Kidney capillary endothelial cell (primary cell): ENCODE measurements at regions not wholly inside any gene's neighbourhood (a gene's known extent, or its start where the extent isn't known, plus 50 kb on each side); places are given as distances from the start of the nearest gene placed in this dataset.

Experiments
- DNase-seq: peaks from one replicate; pipeline ENCODE4 v3.0.0-alpha.2; 2018; ENCODE audit warnings: low spot score

- no peak for DNase-seq
Observed at GRCh38 chr20:52637201-52637600, 335.0 kb upstream of the TSHZ2 start.

- DNase-seq = no peak
Observed at GRCh38 chr20:52631469-52631868, 340.7 kb upstream of the TSHZ2 start.

DNA sequence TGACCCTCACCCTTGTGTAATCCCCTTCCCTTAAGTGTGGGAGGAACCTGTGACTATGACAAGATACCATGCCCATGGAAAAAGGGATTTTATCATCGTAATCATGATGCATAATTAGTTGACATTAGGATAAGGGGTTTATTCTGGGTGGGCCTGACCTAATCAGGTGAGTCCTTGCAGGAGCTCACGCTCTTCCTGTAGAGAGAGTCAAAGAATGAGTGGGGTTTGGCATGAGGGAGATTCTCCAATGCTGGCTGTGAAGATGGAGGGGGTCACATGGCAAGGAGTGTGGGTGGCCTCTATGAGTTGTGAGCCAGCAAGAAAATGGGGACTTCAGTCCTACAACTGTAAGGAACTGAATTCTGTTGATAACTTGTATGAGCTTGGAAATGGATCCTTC, 342.0 kb upstream of the TSHZ2 start:
- DNase-seq = no peak

- no peak for DNase-seq
Observed at GRCh38 chr20:52624281-52624680, 347.9 kb upstream of the TSHZ2 start.

DNA sequence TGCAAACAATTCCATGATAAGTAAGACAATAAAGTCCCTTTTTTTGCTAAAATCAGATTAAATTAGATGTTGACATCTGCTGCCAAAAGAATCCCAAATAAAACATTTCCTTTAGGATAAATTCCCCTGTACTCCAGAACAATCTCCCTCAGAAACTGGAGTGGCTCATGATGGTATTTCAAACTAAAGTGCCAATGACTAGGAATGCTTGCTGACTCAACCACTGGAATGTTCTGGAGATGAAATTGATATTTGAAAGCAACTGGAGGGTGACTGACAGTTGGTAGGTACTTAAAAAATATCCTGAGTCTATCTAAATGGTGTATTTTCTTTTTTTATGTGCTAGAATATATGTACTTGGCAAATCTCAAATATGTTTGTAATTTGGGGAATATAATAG, 350.1 kb upstream of the TSHZ2 start:
- DNase-seq = peak; percentile 4

- no peak for DNase-seq
Observed at GRCh38 chr20:52621401-52621800, 350.8 kb upstream of the TSHZ2 start.

GRCh38 chr20:52619671-52620070, 352.5 kb upstream of the TSHZ2 start:
- DNase-seq = no peak

GRCh38 chr20:52619101-52619500, 353.1 kb upstream of the TSHZ2 start:
- no peak for DNase-seq

GRCh38 chr20:52616629-52617028, 355.5 kb upstream of the TSHZ2 start:
- no peak for DNase-seq

GRCh38 chr20:52614051-52614863, 357.9 kb upstream of the TSHZ2 start:
- peak; percentile 42 for DNase-seq

GRCh38 chr20:52612046-52612632, 360.0 kb upstream of the TSHZ2 start:
- no peak for DNase-seq

DNA sequence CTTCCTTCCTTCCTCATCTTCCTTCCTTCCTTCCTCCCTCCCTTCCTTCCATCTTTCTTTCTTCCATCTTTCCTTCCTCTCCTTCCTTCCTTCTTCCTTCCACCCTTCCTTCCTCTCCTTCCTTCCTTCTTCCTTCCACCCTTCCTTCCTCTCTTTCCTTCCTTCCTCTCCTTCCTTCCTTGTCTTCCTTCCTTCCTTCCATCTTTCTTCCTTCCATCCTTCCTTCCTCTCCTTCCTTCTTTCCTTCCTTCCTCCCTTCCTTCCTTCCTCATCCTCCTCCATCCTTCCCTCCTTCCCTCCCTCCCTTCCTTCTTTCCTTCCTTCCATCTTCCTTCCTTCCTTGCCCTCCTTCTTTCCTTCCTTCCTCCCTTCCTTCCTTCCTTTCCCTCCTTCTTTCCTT, 361.4 kb upstream of the TSHZ2 start:
- no peak for DNase-seq

DNA sequence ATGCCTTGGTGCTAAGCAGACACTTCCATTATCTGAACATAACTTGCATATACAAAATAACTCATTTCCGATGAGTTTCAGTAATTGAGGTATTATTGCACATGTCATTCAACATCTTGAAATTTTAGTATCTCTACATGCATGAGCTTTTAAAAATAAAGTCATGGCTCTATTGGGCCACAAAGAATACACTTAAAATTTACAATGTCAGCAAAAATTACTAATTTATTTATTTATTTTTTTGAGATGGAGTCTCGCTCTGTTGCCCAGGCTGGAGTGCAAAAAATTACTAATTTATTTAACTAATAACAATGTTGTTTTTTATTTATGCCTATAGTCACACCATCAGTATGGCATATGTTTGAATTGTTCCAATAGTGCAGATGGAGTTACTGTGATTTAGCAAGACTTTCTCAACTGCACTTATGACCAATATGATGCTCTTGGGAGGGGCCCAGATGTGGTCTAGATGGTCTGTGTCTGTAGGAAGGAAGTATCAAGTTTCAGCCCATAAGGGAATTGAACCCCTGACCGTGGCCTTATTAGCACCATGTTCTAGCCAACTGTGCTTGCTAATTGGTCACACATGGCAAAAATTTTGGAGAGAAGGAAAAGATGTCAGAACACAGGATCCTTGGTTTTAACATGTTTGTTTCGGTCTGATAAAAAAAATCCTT, 370.7 kb upstream of the TSHZ2 start:
- no peak for DNase-seq

- no peak for DNase-seq
Observed at GRCh38 chr20:52596256-52596655, 375.9 kb upstream of the TSHZ2 start.

DNA sequence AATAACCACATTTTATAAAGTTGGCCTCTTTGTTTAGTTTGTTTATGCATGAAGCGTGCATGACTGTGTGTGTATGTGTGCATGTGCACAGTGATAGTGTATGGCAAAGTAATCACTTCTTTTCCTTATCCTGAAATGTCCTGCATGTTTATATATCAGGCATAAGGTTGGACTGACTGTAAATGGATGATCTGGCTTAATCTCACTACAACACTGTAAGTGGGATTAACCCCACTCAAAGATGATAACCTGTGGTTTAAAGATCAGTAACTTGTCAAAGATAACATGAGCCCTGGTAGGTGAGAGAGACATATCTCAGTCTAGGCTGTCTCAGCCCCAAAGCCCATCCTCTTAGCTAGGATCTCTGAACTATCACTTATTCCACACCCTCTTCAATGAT, 376.6 kb upstream of the TSHZ2 start:
- DNase-seq = no peak

DNA sequence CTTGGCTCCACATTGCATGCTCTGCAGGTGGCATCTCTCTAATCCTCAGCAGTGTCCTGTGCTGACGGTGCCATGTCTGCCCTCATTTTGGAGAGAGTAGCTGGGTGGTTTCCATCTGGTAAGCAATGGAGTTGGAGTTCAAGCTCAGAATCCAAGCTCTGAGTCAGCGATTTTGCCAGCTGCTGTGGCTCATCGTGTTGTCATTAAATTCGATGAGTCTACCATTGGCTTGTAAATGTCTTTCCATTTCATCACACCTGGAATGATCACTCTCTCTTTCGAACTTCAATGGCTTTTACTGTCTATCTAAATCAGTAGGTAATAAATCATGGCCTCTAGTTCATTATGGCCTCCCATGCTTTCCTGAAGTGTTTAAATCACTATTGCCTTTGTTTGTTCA, 378.5 kb upstream of the TSHZ2 start:
- no peak for DNase-seq

DNA sequence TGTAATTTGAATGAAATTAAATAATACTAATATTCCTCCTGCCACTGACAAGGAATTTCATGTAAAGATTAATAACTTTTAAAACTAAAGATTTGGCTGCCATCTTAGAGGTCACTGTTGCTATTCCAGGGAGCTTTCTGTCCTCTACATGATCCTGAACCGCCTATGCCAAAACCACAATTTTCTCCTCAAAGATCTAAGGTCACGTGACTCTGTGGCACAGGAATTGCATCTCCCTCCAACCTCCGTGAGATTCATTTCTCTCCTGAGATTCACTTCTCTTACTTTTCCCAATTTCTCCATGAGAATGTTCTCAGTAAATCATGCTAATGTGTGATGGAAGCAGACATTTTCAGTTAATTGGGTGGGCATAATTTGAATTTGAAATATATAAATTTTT, 379.6 kb upstream of the TSHZ2 start:
- DNase-seq = no peak

DNA sequence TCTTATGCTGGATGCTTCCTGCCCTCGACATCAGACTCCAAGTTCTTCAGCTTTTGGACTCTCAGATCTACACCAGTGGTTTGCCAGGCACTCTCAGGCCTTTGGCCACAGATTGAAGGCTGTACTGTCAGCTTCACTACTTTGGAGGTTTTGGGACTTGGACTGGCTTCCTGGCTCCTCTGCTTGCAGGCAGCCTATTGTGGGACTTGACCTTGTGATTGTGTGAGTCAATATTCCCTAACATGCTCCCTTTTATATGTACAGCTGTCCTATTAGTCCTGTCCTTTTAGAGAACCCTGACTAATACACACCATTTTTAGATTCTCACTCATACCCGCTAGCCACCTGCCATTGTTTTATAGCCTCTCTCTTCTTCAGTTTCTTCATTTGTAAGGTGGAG, 382.1 kb upstream of the TSHZ2 start:
- peak; percentile 8 for DNase-seq

DNA sequence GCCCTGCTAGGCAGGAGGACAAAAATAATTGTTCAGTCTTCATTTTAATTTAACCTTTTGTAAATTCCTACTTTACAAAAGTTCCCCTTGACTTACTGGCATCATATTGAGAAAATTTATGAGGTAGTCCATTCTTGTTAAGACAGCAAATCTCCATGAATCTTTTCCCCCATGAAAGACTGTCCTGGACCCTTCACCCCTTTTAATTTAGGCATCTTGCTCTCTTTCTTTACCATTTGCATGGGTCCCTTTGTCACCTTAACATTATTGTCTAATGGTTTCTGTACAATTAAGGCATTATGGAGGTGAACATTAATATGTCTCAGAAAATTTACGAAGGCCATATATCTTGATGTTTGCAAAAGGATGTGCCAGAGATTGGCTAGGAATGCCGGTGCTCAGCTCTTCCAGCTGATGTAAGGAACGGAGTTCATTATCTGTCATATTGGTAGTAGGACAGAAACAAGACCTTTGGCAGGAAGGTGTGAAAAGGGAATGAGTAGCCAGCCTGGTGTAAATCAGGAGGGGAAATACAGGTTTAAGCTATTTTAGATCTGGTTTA, 382.8 kb upstream of the TSHZ2 start:
- no peak for DNase-seq

GRCh38 chr20:52586660-52587059, 385.5 kb upstream of the TSHZ2 start:
- no peak for DNase-seq

GRCh38 chr20:52585333-52585732, 386.8 kb upstream of the TSHZ2 start:
- no peak for DNase-seq

- DNase-seq = no peak
Observed at GRCh38 chr20:52578559-52578958, 387.0 kb upstream of the ZFP64 start.

DNA sequence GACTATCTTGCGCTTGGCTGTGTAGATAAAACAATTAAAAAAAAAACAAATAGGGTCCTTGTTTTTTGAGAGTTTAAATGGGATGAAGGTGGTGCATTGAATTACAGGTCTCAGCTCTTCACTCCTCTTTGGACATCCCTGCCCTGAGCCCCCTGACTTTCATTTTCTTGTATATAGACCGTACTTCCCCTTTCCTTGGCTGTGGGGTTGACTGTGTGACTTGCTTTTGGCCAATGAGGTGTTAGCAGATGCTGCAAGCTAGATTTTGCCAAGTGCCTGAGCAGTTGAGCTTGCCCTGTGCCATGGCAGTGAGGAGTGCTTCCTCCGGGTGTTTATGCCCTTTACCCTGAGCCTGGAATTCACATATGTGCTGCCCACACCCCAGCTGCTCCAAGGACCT, 386.1 kb upstream of the ZFP64 start:
- DNase-seq = no peak
